Prostate gland (tissue), 2 donors: ENCODE measurements at regions not wholly inside any gene's neighbourhood (a gene's known extent, or its start where the extent isn't known, plus 50 kb on each side); places are given as distances from the start of the nearest gene placed in this dataset.

Experiments
- CTCF ChIP-seq, 4 experiments: fragments of 200-600 bp in 2 of 4; fragments of 450-650 bp in 2 of 4; sonication (generic) in 2 of 4; IDR thresholded peaks; 1 replicate in 3 of 4; 2 replicates in 1 of 4; pipeline ENCODE4 v1.5.1; 2016 to 2019; ENCODE audit warnings: antibody characterized with exemption in 4 of 4, mild to moderate bottlenecking in 2 of 4, moderate library complexity in 2 of 4
- POLR2A ChIP-seq: fragments of 450-650 bp; IDR thresholded peaks from one replicate; pipeline ENCODE4 v1.6.1; 2016; ENCODE audit warnings: antibody characterized with exemption, mild to moderate bottlenecking
- POLR2AphosphoS5 ChIP-seq: sonication (generic); formaldehyde crosslinking; IDR thresholded peaks from one replicate; pipeline ENCODE4 v1.6.1; 2017; ENCODE audit warnings: antibody characterized with exemption

- peak; percentile 24 for TF ChIP-seq POLR2AphosphoS5
- TF ChIP-seq CTCF (IDR thresholded peaks at IDR 0.05): peak in 2 of 4 experiments; percentile 38 to 48
- TF ChIP-seq POLR2A: no peak
These were observed 96.6 kb downstream of the SPTSSA start for GRCh38 chr14:34365309-34365915.
